ENCODE measurements at regions not wholly inside any gene's neighbourhood (a gene's known extent, or its start where the extent isn't known, plus 50 kb on each side); places are given as distances from the start of the nearest gene placed in this dataset.
A peak's percentile ranks its signal among the peaks of the same experiment; 100 is the strongest.

GRCh38 chr14:105924951-105925591 lies 398.7 kb downstream of the TMEM121 start:
- no CpG with 5 or more reads among the region's 13 CpGs for WGBS (ENCODE audit: insufficient coverage)
- H3K36me3 ChIP-seq (replicated peaks in 1 of 2; ENCODE audit: control extremely low read depth in 1 of 2, control insufficient read depth in 1 of 2, extremely low read depth in 1 of 2, insufficient read depth in 2 of 2, low read length in 1 of 2) = peaks cover 0 to 6% of the 10 kb centered on the region in 2 experiments
- Mint-ChIP-seq H3K4me3 (no peak overlapping the region), H3K4me1 (peaks cover 7% of the 10 kb centered on the region), H3K27me3 (no peaks in the 10 kb centered on the region), H3K9me3 (ENCODE audit: insufficient read depth) (no peaks in the 10 kb centered on the region), H3K27ac (peak overlapping the region; percentile 32)
- H3K4me1 ChIP-seq (ENCODE audit: control insufficient read depth in 2 of 2, insufficient read depth in 2 of 2, low read length in 2 of 2) = peaks cover 0 to 4% of the 10 kb centered on the region in 2 donors
- no peak overlapping the region for H3K4me3 ChIP-seq (ENCODE audit: control extremely low read depth in 1 of 5, extremely low read depth in 1 of 5, insufficient read depth in 1 of 5, low read depth in 2 of 5, low read length in 4 of 5)
- ChIA-PET CTCF (no interaction called here), POLR2A (no interaction called here)
- ATAC-seq (ENCODE audit: low read depth) = no peak
- H3K4me2 ChIP-seq (replicated peaks; ENCODE audit: low read depth, low read length, poor library complexity, severe bottlenecking) = no peak overlapping the region
- H3K79me2 ChIP-seq (ENCODE audit: control insufficient read depth, insufficient read depth, low read length) = no peaks in the 10 kb centered on the region
- no peaks in the 10 kb centered on the region for H3K27me3 ChIP-seq (replicated peaks in 1 of 4; ENCODE audit: control extremely low read depth in 1 of 4, control insufficient read depth in 3 of 4, insufficient read depth in 4 of 4, low read length in 3 of 4)
- H3K9me3 ChIP-seq (ENCODE audit: control extremely low read depth in 1 of 3, control insufficient read depth in 2 of 3, insufficient read depth in 1 of 3, low read length in 2 of 3) = peaks cover 0 to 55% (median 0%) of the 10 kb centered on the region in 3 donors
- no peak for TF ChIP-seq CTCF (IDR thresholded peaks at IDR 0.05)
- TF ChIP-seq EZH2 (IDR thresholded peaks at IDR 0.05; ENCODE audit: borderline replicate concordance, insufficient read depth, low read depth, low read length, poor library complexity, severe bottlenecking) = no peak
- DNase-seq = no peak
- H3K9ac ChIP-seq (ENCODE audit: low read length) = no peak overlapping the region
- no peak overlapping the region for H3K27ac ChIP-seq (ENCODE audit: low read length in 2 of 2)
- H4K20me1 ChIP-seq (ENCODE audit: control insufficient read depth, insufficient read depth, low read length, poor library complexity, severe bottlenecking) = no peaks in the 10 kb centered on the region
- intact Hi-C loops (cut with micrococcal nuclease) = no loop called here
- no peak overlapping the region for H2AFZ ChIP-seq (ENCODE audit: insufficient read depth, low read depth, low read length, poor library complexity, severe bottlenecking)

DNA sequence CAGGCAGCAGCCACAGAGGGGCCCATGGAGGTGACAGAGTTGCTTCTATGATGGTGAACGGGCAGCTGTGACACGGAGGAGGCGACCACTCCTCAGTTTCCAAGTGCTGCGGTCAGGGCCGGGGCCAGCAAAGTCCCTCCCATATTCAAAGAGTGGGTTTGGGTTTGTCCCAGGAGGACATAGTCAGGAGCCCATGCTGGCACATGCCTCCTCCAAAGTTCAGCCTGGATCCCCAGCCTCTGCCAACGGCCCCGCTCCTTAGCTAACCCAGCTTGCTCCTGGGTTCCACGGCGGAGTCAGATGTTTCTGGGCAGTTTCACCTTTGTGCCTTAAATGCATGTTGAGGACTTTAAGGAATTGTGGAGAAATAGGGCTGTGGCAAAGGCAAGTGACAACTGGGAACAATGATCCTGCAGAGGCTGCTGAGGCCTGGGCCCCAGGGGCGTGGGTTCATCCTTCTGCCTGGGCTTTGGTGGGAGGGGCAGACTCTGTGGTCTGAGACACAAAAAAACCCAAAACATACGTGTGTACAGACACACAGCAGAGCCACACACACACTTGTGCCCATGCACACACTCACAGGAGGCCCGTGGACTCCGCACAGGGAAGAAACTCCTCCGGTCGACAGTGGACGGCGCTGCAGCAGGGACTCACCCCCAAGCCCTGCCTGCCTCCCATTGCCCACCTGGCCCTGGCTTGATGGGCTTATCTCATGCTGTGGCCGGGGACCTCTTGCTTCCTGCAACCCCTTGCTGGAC lies 399.4 kb downstream of the TMEM121 start:
- 90% methylated on average over 2 of the region's 18 CpGs for WGBS (ENCODE audit: insufficient coverage)
- ATAC-seq (ENCODE audit: low read depth) (no peak), DNase-seq (no peak)
- Histone ChIP-seq H3K4me2 (replicated peaks; ENCODE audit: low read depth, low read length, poor library complexity, severe bottlenecking) (no peak overlapping the region), H2AFZ (ENCODE audit: insufficient read depth, low read depth, low read length, poor library complexity, severe bottlenecking) (no peak overlapping the region), H3K4me1 (ENCODE audit: control insufficient read depth in 2 of 2, insufficient read depth in 2 of 2, low read length in 2 of 2) (peaks cover 0 to 11% of the 10 kb centered on the region in 2 donors), H3K9ac (ENCODE audit: low read length) (no peak overlapping the region), H3K36me3 (replicated peaks in 1 of 2; ENCODE audit: control extremely low read depth in 1 of 2, control insufficient read depth in 1 of 2, extremely low read depth in 1 of 2, insufficient read depth in 2 of 2, low read length in 1 of 2) (peaks cover 0 to 6% of the 10 kb centered on the region in 2 experiments), H3K27me3 (replicated peaks in 1 of 4; ENCODE audit: control extremely low read depth in 1 of 4, control insufficient read depth in 3 of 4, insufficient read depth in 4 of 4, low read length in 3 of 4) (no peaks in the 10 kb centered on the region), H3K27ac (ENCODE audit: low read length in 2 of 2) (no peak overlapping the region), H3K79me2 (ENCODE audit: control insufficient read depth, insufficient read depth, low read length) (no peaks in the 10 kb centered on the region), H3K9me3 (ENCODE audit: control extremely low read depth in 1 of 3, control insufficient read depth in 2 of 3, insufficient read depth in 1 of 3, low read length in 2 of 3) (peaks cover 0 to 62% (median 3%) of the 10 kb centered on the region in 3 donors), H4K20me1 (ENCODE audit: control insufficient read depth, insufficient read depth, low read length, poor library complexity, severe bottlenecking) (no peaks in the 10 kb centered on the region), H3K4me3 (ENCODE audit: control extremely low read depth in 1 of 5, extremely low read depth in 1 of 5, insufficient read depth in 1 of 5, low read depth in 2 of 5, low read length in 4 of 5) (no peak overlapping the region)
- POLR2A ChIA-PET = interaction anchor here (1.1 kb wide), 1 partner anchor 64 kb away, joined by 3 read pairs; no protein-coding TSS in a partner anchor
- TF ChIP-seq EZH2 (IDR thresholded peaks at IDR 0.05; ENCODE audit: borderline replicate concordance, insufficient read depth, low read depth, low read length, poor library complexity, severe bottlenecking) = no peak
- TF ChIP-seq CTCF (IDR thresholded peaks at IDR 0.05) = no peak
- intact Hi-C loops (cut with micrococcal nuclease) = no loop called here
- Mint-ChIP-seq H3K27ac (peak overlapping the region; percentile 32), H3K9me3 (ENCODE audit: insufficient read depth) (no peaks in the 10 kb centered on the region), H3K4me3 (no peak overlapping the region), H3K4me1 (peaks cover 12% of the 10 kb centered on the region), H3K27me3 (no peaks in the 10 kb centered on the region)
- CTCF ChIA-PET = no interaction called here
